HCT116 (cell line): ENCODE measurements at regions not wholly inside any gene's neighbourhood (a gene's known extent, or its start where the extent isn't known, plus 50 kb on each side); places are given as distances from the start of the nearest gene placed in this dataset.

Experiments used
- ATAC-seq: fragments of 200-7000 bp; cut with Tn5 transposase; 2 replicates; pipeline ENCODE4 v1.9.1; 2020; ENCODE audit warnings: mild to moderate bottlenecking, moderate library complexity
- BruUV-seq: library from RNA; stranded (reverse); fragments of 400-500 nt; replicated peaks from 2 replicates; lab custom pipeline; 2021; lab: Mats Ljungman, UMichigan
- CTCF ChIA-PET: fragments of 300-600 bp; sonication (Branson Sonifier 250); formaldehyde crosslinking; loops from one replicate; lab custom pipeline; 2021; ENCODE audit warnings: antibody characterized with exemption; lab: Charles Lee
- POLR2A ChIA-PET: fragments of 300-600, 350-600 bp; sonication (Branson Sonifier 250); formaldehyde crosslinking; loops from one replicate; lab custom pipeline; 2021; ENCODE audit warnings: antibody characterized with exemption; lab: Charles Lee
- RAD21 ChIA-PET, 2 experiments: fragments of 300-600 bp; sonication (Branson Sonifier 250); formaldehyde crosslinking; loops; one replicate each; lab custom pipeline; 2023; ENCODE audit warnings: low total read pairs in 2 of 2; ENCODE audit not compliant: uncharacterized antibody in 2 of 2, unreplicated experiment in 2 of 2, low non-redundant PET in 1 of 2; lab: Charles Lee
- DNase-seq: peaks from one replicate; pipeline ENCODE4 v3.0.0-alpha.2; 2010; ENCODE audit warnings: low read depth, low spot score
- H2AFZ ChIP-seq: fragments of 200-600 bp; shearing (Covaris generic), sonication (generic); 2 replicates; pipeline ENCODE4 v1.6.1; 2017; ENCODE audit warnings: low read depth, mixed run types, mixed read lengths, antibody characterized with exemption, low read length; ENCODE audit not compliant: poor library complexity, severe bottlenecking
- H3K27ac ChIP-seq: 2 replicates; pipeline ENCODE4 v1.5.1; 2012; ENCODE audit warnings: low read depth, low read length
- H3K27me3 ChIP-seq: fragments of 200-600 bp; sonication (generic); 2 replicates; pipeline ENCODE4 v1.6.1; 2016; ENCODE audit warnings: mixed run types, low read length, mixed read lengths; ENCODE audit not compliant: insufficient read depth
- H3K36me3 ChIP-seq, 2 experiments: fragments of 200-500 bp in 1 of 2; fragments of 200-600 bp in 1 of 2; sonication (Bioruptor generic) in 1 of 2; sonication (generic) in 1 of 2; 2 replicates each; pipeline versions ENCODE4 v1.5.1 to v1.6.1; 2014 to 2016; ENCODE audit warnings: low read length in 2 of 2, inconsistent platforms in 1 of 2, mixed read lengths in 1 of 2, mixed run types in 1 of 2; ENCODE audit not compliant: insufficient read depth in 2 of 2, control insufficient read depth in 1 of 2
- H3K4me1 ChIP-seq, 2 experiments: fragments of 200-600 bp in 1 of 2; sonication (generic) in 1 of 2; 2 replicates each; pipeline versions ENCODE4 v1.5.1 to v1.6.1; 2012 to 2017; ENCODE audit warnings: low read length in 2 of 2, inconsistent platforms in 1 of 2, mild to moderate bottlenecking in 1 of 2, mixed read lengths in 1 of 2, mixed run types in 1 of 2, moderate library complexity in 1 of 2; ENCODE audit not compliant: insufficient read depth in 2 of 2, control insufficient read depth in 1 of 2
- H3K4me2 ChIP-seq: fragments of 200-600 bp; sonication (generic); 2 replicates; pipeline ENCODE4 v1.6.1; 2017; ENCODE audit warnings: mixed run types, low read length, mixed read lengths
- H3K4me3 ChIP-seq, 2 experiments: fragments of 200-600 bp in 1 of 2; sonication (generic) in 1 of 2; replicated peaks in 1 of 2; 2 replicates each; pipeline ENCODE4 v1.5.1; 2011 to 2016; ENCODE audit warnings: low read length in 2 of 2, control low read depth in 1 of 2, low read depth in 1 of 2, mild to moderate bottlenecking in 1 of 2, mixed read lengths in 1 of 2, mixed run types in 1 of 2
- H3K79me2 ChIP-seq: fragments of 200-600 bp; sonication (generic); 2 replicates; pipeline ENCODE4 v1.6.1; 2017; ENCODE audit warnings: mild to moderate bottlenecking, mixed run types, low read length, moderate library complexity, mixed read lengths; ENCODE audit not compliant: insufficient read depth
- H3K9ac ChIP-seq: fragments of 200-600 bp; sonication (generic); 2 replicates; pipeline ENCODE4 v1.6.1; 2016; ENCODE audit warnings: low read length, mixed read lengths
- H3K9me2 ChIP-seq: fragments of 200-600 bp; sonication (generic), shearing (Covaris generic); 2 replicates; pipeline ENCODE4 v1.6.1; 2017; ENCODE audit warnings: mixed run types, mild to moderate bottlenecking, moderate library complexity; ENCODE audit not compliant: insufficient read depth
- H3K9me3 ChIP-seq, 2 experiments: fragments of 200-500 bp in 1 of 2; fragments of 200-600 bp in 1 of 2; sonication (Bioruptor generic) in 1 of 2; sonication (generic) in 1 of 2; 2 replicates each; pipeline ENCODE4 v1.6.1; 2014 to 2017; ENCODE audit warnings: low read length in 2 of 2, mixed read lengths in 2 of 2, inconsistent platforms in 1 of 2, low read depth in 1 of 2, mild to moderate bottlenecking in 1 of 2, mixed run types in 1 of 2, moderate library complexity in 1 of 2; ENCODE audit not compliant: control insufficient read depth in 1 of 2, insufficient read depth in 1 of 2
- H4K20me1 ChIP-seq: fragments of 200-600 bp; sonication (generic), shearing (Covaris generic); 2 replicates; pipeline ENCODE4 v1.6.1; 2017; ENCODE audit warnings: mixed run types, mild to moderate bottlenecking, moderate library complexity; ENCODE audit not compliant: insufficient read depth
- EZH2 ChIP-seq: fragments of 200-600 bp; sonication (generic); IDR thresholded peaks from 2 replicates; pipeline ENCODE4 v1.6.1; 2017; ENCODE audit warnings: antibody characterized with exemption, mixed run types
- POLR2AphosphoS5 ChIP-seq: IDR thresholded peaks from 2 replicates; pipeline ENCODE4 v1.6.1; 2011; ENCODE audit warnings: mild to moderate bottlenecking, low read depth, low read length, moderate library complexity
- ZFX ChIP-seq: fragments of 450-650 bp; IDR thresholded peaks from 2 replicates; pipeline ENCODE4 v1.6.1; 2017
- ZNF274 ChIP-seq: fragments of 200-500 bp; sonication (Bioruptor generic); IDR thresholded peaks from 2 replicates; pipeline ENCODE4 v1.6.1; 2014; ENCODE audit warnings: mild to moderate bottlenecking, low read depth, low read length, inconsistent platforms
- intact Hi-C: fragments of 100-400 bp; cut with micrococcal nuclease; formaldehyde crosslinking; loops from 2 replicates; pipeline ENCODE4 v1.10.0; 2022
- TF ChIP-seq, protein P1 (sequence below): IDR thresholded peaks from 2 replicates; pipeline ENCODE4 v1.6.1; 2012; ENCODE audit warnings: low read depth

DNA sequence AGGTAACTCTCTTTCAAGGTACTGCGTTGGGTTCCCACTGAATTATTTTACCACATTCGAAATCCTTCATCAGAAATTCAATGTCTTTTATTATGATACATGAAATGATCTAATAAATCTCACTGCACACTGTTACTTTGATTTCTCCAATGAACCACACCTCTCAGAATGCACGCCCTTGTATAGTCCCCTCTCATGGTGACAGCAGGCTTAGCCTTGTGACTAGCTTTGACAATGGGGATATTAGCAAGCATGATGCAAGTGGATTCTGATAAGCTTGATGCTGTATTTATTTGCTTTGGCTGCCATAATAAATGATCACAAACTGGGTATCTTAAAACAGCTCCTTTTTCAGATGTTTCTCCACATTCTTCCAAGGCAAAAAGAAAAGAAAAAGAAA is 100.4 kb upstream of the ETV6 start:
- CTCF ChIA-PET: no interaction called here
- DNase-seq: no peak
- BruUV-seq: no TSS peak

More for the DNA sequence above, 100.4 kb upstream of the ETV6 start:
- H3K27ac ChIP-seq: no peak overlapping the region
- H3K27me3 ChIP-seq: 0 out of 2 replicates have a peak, but pooled peaks cover 14% of the 10 kb centered on the region
- H3K79me2 ChIP-seq: no peaks in the 10 kb centered on the region
- ChIA-PET POLR2A (no interaction called here), RAD21 (no interaction called here)
- no peak for ATAC-seq
- H4K20me1 ChIP-seq: no peaks in the 10 kb centered on the region
- H3K4me3 ChIP-seq: no peak overlapping the region
- no peak overlapping the region for H3K9ac ChIP-seq
- H2AFZ ChIP-seq: no peak overlapping the region
- H3K9me2 ChIP-seq: no peaks in the 10 kb centered on the region
- no peaks in the 10 kb centered on the region for H3K9me3 ChIP-seq
- TF ChIP-seq ZFX (no peak), EZH2 (no peak), ZNF274 (no peak), POLR2AphosphoS5 (no peak)
- TF ChIP-seq, protein P1, sequence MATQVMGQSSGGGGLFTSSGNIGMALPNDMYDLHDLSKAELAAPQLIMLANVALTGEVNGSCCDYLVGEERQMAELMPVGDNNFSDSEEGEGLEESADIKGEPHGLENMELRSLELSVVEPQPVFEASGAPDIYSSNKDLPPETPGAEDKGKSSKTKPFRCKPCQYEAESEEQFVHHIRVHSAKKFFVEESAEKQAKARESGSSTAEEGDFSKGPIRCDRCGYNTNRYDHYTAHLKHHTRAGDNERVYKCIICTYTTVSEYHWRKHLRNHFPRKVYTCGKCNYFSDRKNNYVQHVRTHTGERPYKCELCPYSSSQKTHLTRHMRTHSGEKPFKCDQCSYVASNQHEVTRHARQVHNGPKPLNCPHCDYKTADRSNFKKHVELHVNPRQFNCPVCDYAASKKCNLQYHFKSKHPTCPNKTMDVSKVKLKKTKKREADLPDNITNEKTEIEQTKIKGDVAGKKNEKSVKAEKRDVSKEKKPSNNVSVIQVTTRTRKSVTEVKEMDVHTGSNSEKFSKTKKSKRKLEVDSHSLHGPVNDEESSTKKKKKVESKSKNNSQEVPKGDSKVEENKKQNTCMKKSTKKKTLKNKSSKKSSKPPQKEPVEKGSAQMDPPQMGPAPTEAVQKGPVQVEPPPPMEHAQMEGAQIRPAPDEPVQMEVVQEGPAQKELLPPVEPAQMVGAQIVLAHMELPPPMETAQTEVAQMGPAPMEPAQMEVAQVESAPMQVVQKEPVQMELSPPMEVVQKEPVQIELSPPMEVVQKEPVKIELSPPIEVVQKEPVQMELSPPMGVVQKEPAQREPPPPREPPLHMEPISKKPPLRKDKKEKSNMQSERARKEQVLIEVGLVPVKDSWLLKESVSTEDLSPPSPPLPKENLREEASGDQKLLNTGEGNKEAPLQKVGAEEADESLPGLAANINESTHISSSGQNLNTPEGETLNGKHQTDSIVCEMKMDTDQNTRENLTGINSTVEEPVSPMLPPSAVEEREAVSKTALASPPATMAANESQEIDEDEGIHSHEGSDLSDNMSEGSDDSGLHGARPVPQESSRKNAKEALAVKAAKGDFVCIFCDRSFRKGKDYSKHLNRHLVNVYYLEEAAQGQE: no peak
- intact Hi-C loops: no loop called here
- no peaks in the 10 kb centered on the region for H3K36me3 ChIP-seq
- no peak overlapping the region for H3K4me2 ChIP-seq
- H3K4me1 ChIP-seq: no peaks in the 10 kb centered on the region
